ENCODE measurements at regions not wholly inside any gene's neighbourhood (a gene's known extent, or its start where the extent isn't known, plus 50 kb on each side); places are given as distances from the start of the nearest gene placed in this dataset.

DNA sequence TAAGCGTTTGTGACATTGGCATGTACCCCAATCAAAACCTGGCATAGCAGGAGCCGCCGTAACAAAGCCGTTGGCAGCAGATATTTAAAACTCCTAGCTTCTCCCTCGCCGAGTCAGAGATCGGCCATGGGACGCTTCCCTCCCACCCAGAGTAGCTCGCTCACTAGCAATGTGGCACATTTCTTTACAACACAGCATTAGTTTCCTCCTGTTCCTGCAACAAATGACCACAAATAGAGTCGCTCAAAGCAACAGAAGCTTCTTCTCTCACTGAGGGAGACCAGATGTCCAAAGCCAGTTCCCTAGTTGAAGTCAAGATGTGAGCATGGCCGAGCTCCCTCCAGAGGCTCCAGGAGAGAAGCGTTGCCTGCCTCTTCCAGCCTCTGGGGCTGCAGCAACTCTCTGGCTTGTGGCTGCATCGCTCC is 106.7 kb downstream of the RBFOX3 start:
- dilution Hi-C loops (cut with MboI; ENCODE audit: extremely low pct_ligation_motif_present, low sequenced_read_pairs) = no loop called here
- no peaks in the 10 kb centered on the region for H3K9me3 ChIP-seq (ENCODE audit: control insufficient read depth, low read depth, low read length)
- H3K9ac ChIP-seq (ENCODE audit: control insufficient read depth, extremely low read depth, insufficient read depth, low read length) = no peak overlapping the region
- peaks cover 4% of the 10 kb centered on the region for H3K27me3 ChIP-seq (ENCODE audit: control insufficient read depth, extremely low read depth, insufficient read depth, low read length)
- TF ChIP-seq EZH2 (IDR thresholded peaks at IDR 0.05; ENCODE audit: low read length) = no peak
- TF ChIP-seq, protein P1, sequence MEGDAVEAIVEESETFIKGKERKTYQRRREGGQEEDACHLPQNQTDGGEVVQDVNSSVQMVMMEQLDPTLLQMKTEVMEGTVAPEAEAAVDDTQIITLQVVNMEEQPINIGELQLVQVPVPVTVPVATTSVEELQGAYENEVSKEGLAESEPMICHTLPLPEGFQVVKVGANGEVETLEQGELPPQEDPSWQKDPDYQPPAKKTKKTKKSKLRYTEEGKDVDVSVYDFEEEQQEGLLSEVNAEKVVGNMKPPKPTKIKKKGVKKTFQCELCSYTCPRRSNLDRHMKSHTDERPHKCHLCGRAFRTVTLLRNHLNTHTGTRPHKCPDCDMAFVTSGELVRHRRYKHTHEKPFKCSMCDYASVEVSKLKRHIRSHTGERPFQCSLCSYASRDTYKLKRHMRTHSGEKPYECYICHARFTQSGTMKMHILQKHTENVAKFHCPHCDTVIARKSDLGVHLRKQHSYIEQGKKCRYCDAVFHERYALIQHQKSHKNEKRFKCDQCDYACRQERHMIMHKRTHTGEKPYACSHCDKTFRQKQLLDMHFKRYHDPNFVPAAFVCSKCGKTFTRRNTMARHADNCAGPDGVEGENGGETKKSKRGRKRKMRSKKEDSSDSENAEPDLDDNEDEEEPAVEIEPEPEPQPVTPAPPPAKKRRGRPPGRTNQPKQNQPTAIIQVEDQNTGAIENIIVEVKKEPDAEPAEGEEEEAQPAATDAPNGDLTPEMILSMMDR (optimal IDR thresholded peaks at IDR 0.05 in 1 of 3, IDR thresholded peaks at IDR 0.05 in 1 of 3, conservative IDR thresholded peaks at IDR 0.05 in 1 of 3; ENCODE audit: extremely low read depth in 1 of 3, insufficient read depth in 2 of 3, low read length in 3 of 3) = no peak
- no peak overlapping the region for H3K4me3 ChIP-seq (ENCODE audit: control insufficient read depth in 2 of 3, extremely low read depth in 1 of 3, insufficient read depth in 2 of 3, low read depth in 1 of 3, low read length in 3 of 3)
- H3K27ac ChIP-seq (ENCODE audit: control insufficient read depth, insufficient read depth, low read length) = no peak overlapping the region
- H3K4me2 ChIP-seq (ENCODE audit: control insufficient read depth, extremely low read depth, insufficient read depth, low read depth, low read length) = no peak overlapping the region
- H3K36me3 ChIP-seq (ENCODE audit: control insufficient read depth in 2 of 2, extremely low read depth in 1 of 2, insufficient read depth in 2 of 2, low read length in 2 of 2) = no peaks in the 10 kb centered on the region
- no peaks in the 10 kb centered on the region for H4K20me1 ChIP-seq (ENCODE audit: control insufficient read depth, extremely low read depth, insufficient read depth, low read length)
- H3K9me1 ChIP-seq (ENCODE audit: control insufficient read depth, extremely low read depth, insufficient read depth, low read length) = no peaks in the 10 kb centered on the region
- no peaks in the 10 kb centered on the region for H3K4me1 ChIP-seq (ENCODE audit: control insufficient read depth, extremely low read depth, insufficient read depth, low read length)
- FAIRE-seq (no peak), DNase-seq (ENCODE audit: low read depth, low spot score) (no peak)
- no peak overlapping the region for H2AFZ ChIP-seq (ENCODE audit: control insufficient read depth, low read length)
- H3K79me2 ChIP-seq (ENCODE audit: control insufficient read depth, insufficient read depth, low read length) = no peaks in the 10 kb centered on the region

DNA sequence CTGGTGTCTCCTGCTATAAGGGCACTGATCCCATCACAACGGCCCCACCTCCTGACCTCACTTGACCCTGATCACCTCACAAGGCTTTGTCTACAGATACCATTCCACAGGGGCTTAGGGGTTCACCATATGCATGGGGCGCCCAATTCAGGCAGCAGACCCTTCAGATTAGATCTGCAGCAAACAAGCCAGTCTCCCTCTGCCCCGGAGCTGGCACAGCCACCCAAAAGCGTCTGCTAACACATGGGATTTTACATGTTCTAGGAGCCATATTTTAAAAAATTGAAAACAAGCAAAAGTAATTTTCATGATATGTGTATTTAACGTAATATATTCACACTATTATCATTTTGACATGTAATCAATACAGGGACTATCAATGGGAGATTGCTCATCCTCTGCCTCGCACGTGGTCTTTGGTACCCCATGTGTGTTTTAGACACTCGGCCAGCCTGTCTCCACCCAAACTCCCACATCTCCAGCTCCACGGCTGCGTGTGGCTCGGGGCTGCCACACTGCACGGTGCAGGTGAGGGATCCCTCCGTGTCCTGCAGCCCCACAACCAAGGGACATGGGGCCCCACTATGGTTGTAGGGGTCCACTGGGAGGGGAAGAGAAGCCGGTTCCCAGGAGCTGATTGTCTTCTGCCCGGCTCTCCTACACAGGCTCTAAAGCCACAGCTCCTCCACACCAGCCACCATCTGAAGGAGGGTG is 107.6 kb downstream of the RBFOX3 start:
- Histone ChIP-seq H3K79me2 (ENCODE audit: control insufficient read depth, insufficient read depth, low read length) (no peaks in the 10 kb centered on the region), H3K4me2 (ENCODE audit: control insufficient read depth, extremely low read depth, insufficient read depth, low read depth, low read length) (no peak overlapping the region), H3K9ac (ENCODE audit: control insufficient read depth, extremely low read depth, insufficient read depth, low read length) (no peak overlapping the region), H3K27ac (ENCODE audit: control insufficient read depth, insufficient read depth, low read length) (no peak overlapping the region), H3K4me3 (ENCODE audit: control insufficient read depth in 2 of 3, extremely low read depth in 1 of 3, insufficient read depth in 2 of 3, low read depth in 1 of 3, low read length in 3 of 3) (no peak overlapping the region), H4K20me1 (ENCODE audit: control insufficient read depth, extremely low read depth, insufficient read depth, low read length) (no peaks in the 10 kb centered on the region), H3K36me3 (ENCODE audit: control insufficient read depth in 2 of 2, extremely low read depth in 1 of 2, insufficient read depth in 2 of 2, low read length in 2 of 2) (no peaks in the 10 kb centered on the region), H3K9me3 (ENCODE audit: control insufficient read depth, low read depth, low read length) (no peaks in the 10 kb centered on the region), H3K27me3 (ENCODE audit: control insufficient read depth, extremely low read depth, insufficient read depth, low read length) (peaks cover 4% of the 10 kb centered on the region), H2AFZ (ENCODE audit: control insufficient read depth, low read length) (no peak overlapping the region), H3K4me1 (ENCODE audit: control insufficient read depth, extremely low read depth, insufficient read depth, low read length) (no peaks in the 10 kb centered on the region), H3K9me1 (ENCODE audit: control insufficient read depth, extremely low read depth, insufficient read depth, low read length) (no peaks in the 10 kb centered on the region)
- no peak for DNase-seq (ENCODE audit: low read depth, low spot score)
- dilution Hi-C loops (cut with MboI; ENCODE audit: extremely low pct_ligation_motif_present, low sequenced_read_pairs) = no loop called here
- FAIRE-seq = no peak
- TF ChIP-seq, protein P1 (optimal IDR thresholded peaks at IDR 0.05 in 1 of 3, IDR thresholded peaks at IDR 0.05 in 1 of 3, conservative IDR thresholded peaks at IDR 0.05 in 1 of 3; ENCODE audit: extremely low read depth in 1 of 3, insufficient read depth in 2 of 3, low read length in 3 of 3) = no peak

Data from keratinocyte (primary cell).